ENCODE measurements at regions not wholly inside any gene's neighbourhood (a gene's known extent, or its start where the extent isn't known, plus 50 kb on each side); places are given as distances from the start of the nearest gene placed in this dataset.
"Not testable (repeated sequence)": the region's sequence is repeated elsewhere in the genome, so short reads cannot be mapped to it uniquely, and the experiment has no call there.

DNA sequence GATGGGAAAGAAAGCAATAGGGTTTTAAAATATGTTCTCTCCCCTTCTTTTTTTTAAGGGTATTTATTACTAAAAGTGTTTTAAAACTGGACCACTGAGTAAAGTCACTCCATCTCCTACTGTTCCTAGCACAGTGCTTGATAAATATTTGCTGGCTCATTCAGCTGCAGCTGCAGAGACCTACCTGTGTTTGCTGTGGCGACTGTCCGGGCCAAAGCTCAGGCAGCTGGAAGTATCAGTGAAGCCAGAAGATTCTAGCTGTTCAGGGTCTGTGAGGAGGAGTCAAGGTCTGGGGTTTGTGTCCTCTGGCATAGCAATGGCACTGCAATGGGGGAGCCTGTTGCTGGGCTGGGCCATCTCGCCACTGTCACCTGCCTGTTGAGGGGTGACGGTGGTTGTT lies 109.9 kb downstream of the RPLP1 start:
- Mint-ChIP-seq H3K36me3 (ENCODE audit: insufficient read depth, unreplicated experiment) (peaks cover 6% of the 10 kb centered on the region), H3K27ac (ENCODE audit: unreplicated experiment) (no peak overlapping the region), H3K4me1 (ENCODE audit: low read depth, unreplicated experiment) (peaks cover 32% of the 10 kb centered on the region), H3K4me3 (ENCODE audit: low read depth, unreplicated experiment) (no peak overlapping the region), H3K9me3 (ENCODE audit: low read depth, unreplicated experiment) (no peaks in the 10 kb centered on the region), H3K27me3 (ENCODE audit: unreplicated experiment) (peaks cover 22% of the 10 kb centered on the region)
- no peak for DNase-seq
- TF ChIP-seq, protein P1, sequence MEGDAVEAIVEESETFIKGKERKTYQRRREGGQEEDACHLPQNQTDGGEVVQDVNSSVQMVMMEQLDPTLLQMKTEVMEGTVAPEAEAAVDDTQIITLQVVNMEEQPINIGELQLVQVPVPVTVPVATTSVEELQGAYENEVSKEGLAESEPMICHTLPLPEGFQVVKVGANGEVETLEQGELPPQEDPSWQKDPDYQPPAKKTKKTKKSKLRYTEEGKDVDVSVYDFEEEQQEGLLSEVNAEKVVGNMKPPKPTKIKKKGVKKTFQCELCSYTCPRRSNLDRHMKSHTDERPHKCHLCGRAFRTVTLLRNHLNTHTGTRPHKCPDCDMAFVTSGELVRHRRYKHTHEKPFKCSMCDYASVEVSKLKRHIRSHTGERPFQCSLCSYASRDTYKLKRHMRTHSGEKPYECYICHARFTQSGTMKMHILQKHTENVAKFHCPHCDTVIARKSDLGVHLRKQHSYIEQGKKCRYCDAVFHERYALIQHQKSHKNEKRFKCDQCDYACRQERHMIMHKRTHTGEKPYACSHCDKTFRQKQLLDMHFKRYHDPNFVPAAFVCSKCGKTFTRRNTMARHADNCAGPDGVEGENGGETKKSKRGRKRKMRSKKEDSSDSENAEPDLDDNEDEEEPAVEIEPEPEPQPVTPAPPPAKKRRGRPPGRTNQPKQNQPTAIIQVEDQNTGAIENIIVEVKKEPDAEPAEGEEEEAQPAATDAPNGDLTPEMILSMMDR (IDR thresholded peaks at IDR 0.05; ENCODE audit: unreplicated experiment), result no peak
- intact Hi-C loops (cut with micrococcal nuclease; ENCODE audit: unreplicated experiment), result no loop called here
- CTCF ChIA-PET, result interaction anchor here (0.7 to 0.8 kb wide), 2 partner anchors 26 to 539 kb away, joined by 3 to 7 read pairs; no protein-coding TSS in a partner anchor
- no TSS peak for BruUV-seq (replicated peaks)

DNA sequence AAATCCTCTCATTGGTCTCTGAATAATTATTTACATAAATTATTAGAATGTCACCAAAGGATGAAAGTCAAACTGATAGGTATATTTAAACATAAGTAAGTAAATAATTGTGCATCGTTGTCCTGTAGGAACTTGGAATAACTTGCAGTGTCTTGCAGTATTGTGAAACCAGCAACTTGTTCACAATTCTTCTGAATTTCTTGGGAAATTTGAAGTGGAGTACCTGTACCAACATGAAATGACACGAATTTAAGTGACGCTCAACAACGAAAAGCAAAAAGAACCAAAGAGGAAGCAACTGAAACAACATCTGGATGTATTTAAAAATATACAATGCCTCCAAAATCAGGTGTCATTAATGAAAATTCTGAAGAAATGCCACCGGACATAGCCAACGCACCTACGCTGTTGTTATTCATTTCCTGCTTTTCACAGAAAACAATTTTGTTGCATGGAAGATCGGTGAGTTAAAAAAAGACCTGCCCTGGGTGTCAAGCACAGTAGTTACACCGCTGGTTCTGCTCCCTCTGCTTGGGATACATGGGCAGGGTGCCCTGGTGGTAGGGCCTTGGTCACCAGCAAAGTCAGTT lies 112.5 kb downstream of the RPLP1 start:
- peaks cover 14% of the 10 kb centered on the region for H3K4me1 Mint-ChIP-seq (ENCODE audit: low read depth, unreplicated experiment)
- TF ChIP-seq, protein P1 (IDR thresholded peaks at IDR 0.05; ENCODE audit: unreplicated experiment), result no peak
- no peak overlapping the region for H3K27ac Mint-ChIP-seq (ENCODE audit: unreplicated experiment)
- BruUV-seq (replicated peaks), result no TSS peak
- no peaks in the 10 kb centered on the region for H3K9me3 Mint-ChIP-seq (ENCODE audit: low read depth, unreplicated experiment)
- no peaks in the 10 kb centered on the region for H3K36me3 Mint-ChIP-seq (ENCODE audit: insufficient read depth, unreplicated experiment)
- CTCF ChIA-PET, result no interaction called here
- intact Hi-C loops (cut with micrococcal nuclease; ENCODE audit: unreplicated experiment), result no loop called here
- DNase-seq, result no peak
- H3K4me3 Mint-ChIP-seq (ENCODE audit: low read depth, unreplicated experiment), result no peak overlapping the region
- H3K27me3 Mint-ChIP-seq (ENCODE audit: unreplicated experiment), result peaks cover 22% of the 10 kb centered on the region

DNA sequence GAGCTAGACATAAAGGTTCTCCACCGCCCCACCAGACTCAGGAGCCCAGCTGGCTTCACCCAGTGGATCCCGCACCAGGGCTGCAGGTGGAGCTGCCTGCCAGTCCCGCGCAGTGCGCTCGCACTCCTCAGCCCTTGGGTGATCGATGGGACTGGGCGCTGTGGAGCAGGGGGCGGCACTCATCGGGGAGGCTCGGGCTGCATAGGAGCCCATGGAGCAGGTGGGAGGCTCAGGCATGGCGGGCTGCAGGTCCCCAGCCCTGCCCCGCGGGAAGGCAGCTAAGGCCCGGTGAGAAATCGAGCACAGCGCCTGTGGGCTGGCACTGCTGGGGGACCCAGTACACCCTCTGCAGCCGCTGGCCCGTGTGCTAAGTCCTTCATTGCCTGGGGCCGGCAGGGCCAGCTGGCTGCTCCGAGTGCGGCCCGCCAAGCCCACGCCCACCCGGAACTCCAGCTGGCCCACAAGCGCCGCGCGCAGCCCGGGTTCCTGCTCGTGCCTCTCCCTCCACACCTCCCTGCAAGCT lies 114.7 kb downstream of the RPLP1 start:
- intact Hi-C loops (cut with micrococcal nuclease; ENCODE audit: unreplicated experiment), result not testable (repeated sequence)
- CTCF ChIA-PET, result interaction anchor here (0.6 to 1.2 kb wide), 4 partner anchors 9 to 1656 kb away, joined by 3 to 6 read pairs (median 5); no protein-coding TSS in a partner anchor

DNA sequence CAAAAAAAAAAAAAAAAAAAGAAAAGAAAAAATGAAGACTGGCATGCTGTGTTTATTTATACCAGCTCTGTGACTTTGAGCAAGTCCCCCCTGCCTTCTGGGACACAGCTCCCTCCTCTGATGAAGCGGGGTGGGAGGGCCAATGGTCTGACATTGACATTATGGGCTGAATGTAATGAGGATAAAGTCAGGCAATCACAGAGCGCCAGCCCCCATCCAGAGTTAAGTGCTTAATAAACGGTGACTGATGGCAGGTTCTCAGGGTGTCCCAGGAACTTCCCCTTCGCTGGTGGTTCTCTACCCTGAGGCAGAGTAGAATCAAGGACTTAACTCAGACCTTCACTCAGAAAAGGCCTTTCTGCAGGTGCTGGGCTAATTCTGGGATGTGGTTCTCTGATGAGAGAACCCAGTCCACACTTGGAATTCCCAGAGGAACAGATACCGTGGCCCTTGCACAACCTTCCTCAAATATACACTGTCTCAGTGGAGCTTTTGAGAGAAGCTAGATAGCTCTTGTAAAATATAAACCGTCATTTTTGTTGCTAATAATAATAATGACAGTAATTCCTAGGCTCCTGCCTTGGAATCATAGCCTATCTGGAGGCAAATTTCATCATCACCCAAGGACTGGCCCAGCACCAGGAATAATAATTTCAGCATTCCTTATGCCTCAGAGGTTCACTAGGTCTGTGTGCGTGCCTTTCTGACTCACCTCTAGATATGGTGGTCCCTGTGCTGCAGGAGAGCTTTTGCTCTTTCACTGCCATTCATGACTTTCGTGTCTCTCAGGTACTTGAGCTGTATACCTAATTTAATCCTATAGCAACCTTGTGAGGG lies 115.8 kb downstream of the RPLP1 start:
- Mint-ChIP-seq H3K4me1 (ENCODE audit: low read depth, unreplicated experiment) (no peaks in the 10 kb centered on the region), H3K9me3 (ENCODE audit: low read depth, unreplicated experiment) (no peaks in the 10 kb centered on the region), H3K36me3 (ENCODE audit: insufficient read depth, unreplicated experiment) (no peaks in the 10 kb centered on the region), H3K27me3 (ENCODE audit: unreplicated experiment) (peaks cover 43% of the 10 kb centered on the region), H3K4me3 (ENCODE audit: low read depth, unreplicated experiment) (no peak overlapping the region), H3K27ac (ENCODE audit: unreplicated experiment) (no peak overlapping the region)
- no TSS peak for BruUV-seq (replicated peaks)
- TF ChIP-seq, protein P1 (IDR thresholded peaks at IDR 0.05; ENCODE audit: unreplicated experiment), result no peak
- no peak for DNase-seq
- intact Hi-C loops (cut with micrococcal nuclease; ENCODE audit: unreplicated experiment), result no loop called here
- CTCF ChIA-PET, result interaction anchor here (0.6 to 1.0 kb wide), 4 partner anchors 11 to 1655 kb away, joined by 3 to 7 read pairs (median 5); no protein-coding TSS in a partner anchor

More for the DNA sequence above, 114.7 kb downstream of the RPLP1 start:
- not testable (repeated sequence) for DNase-seq; H3K27ac Mint-ChIP-seq (ENCODE audit: unreplicated experiment); H3K4me1 Mint-ChIP-seq (ENCODE audit: low read depth, unreplicated experiment); H3K9me3 Mint-ChIP-seq (ENCODE audit: low read depth, unreplicated experiment); H3K36me3 Mint-ChIP-seq (ENCODE audit: insufficient read depth, unreplicated experiment); BruUV-seq (replicated peaks); H3K4me3 Mint-ChIP-seq (ENCODE audit: low read depth, unreplicated experiment)
- H3K27me3 Mint-ChIP-seq (ENCODE audit: unreplicated experiment), result peaks cover 33% of the 10 kb centered on the region

Measured in Calu3 (cell line).